Panc1 (cell line): ENCODE measurements at regions not wholly inside any gene's neighbourhood (a gene's known extent, or its start where the extent isn't known, plus 50 kb on each side); places are given as distances from the start of the nearest gene placed in this dataset.

Source experiments
- ATAC-seq: fragments of 200-7000 bp; cut with Tn5 transposase; 2 replicates; pipeline ENCODE4 v1.9.1; 2020; ENCODE audit warnings: mild to moderate bottlenecking, moderate library complexity
- BruUV-seq: library from RNA; stranded (reverse); fragments of 400-500 nt; replicated peaks from 2 replicates; lab custom pipeline; 2021; lab: Mats Ljungman, UMichigan
- CTCF ChIA-PET: fragments of 300-600 bp; sonication (Branson Sonifier 250); formaldehyde crosslinking; loops from one replicate; lab custom pipeline; 2022; ENCODE audit warnings: antibody characterized with exemption; lab: Charles Lee
- POLR2A ChIA-PET: fragments of 300-600 bp; sonication (Branson Sonifier 250); formaldehyde crosslinking; loops from one replicate; lab custom pipeline; 2022; ENCODE audit warnings: antibody characterized with exemption; lab: Charles Lee
- DNase-seq: peaks from one replicate; pipeline ENCODE4 v3.0.0-alpha.2; 2010; ENCODE audit warnings: low read depth, low spot score
- H3K27ac ChIP-seq: 2 replicates; pipeline ENCODE4 v1.5.1; 2011; ENCODE audit warnings: mild to moderate bottlenecking, low read length, inconsistent platforms
- H3K27me3 ChIP-seq: fragments of 200-500 bp; sonication (Bioruptor generic); 2 replicates; pipeline ENCODE4 v1.6.0; 2014; ENCODE audit warnings: low read length, inconsistent platforms; ENCODE audit not compliant: control insufficient read depth, insufficient read depth
- H3K36me3 ChIP-seq: fragments of 200-500 bp; sonication (Bioruptor generic); 2 replicates; pipeline ENCODE4 v1.5.1; 2014; ENCODE audit warnings: inconsistent platforms, mild to moderate bottlenecking, low read length, moderate library complexity; ENCODE audit not compliant: control insufficient read depth, insufficient read depth
- H3K4me1 ChIP-seq: 2 replicates; pipeline ENCODE4 v1.5.1; 2011; ENCODE audit warnings: inconsistent platforms, mild to moderate bottlenecking, low read length, moderate library complexity; ENCODE audit not compliant: control insufficient read depth, insufficient read depth
- H3K4me3 ChIP-seq, 2 experiments: 2 replicates each; pipeline ENCODE4 v1.5.1; 2011 to 2012; ENCODE audit warnings: low read depth in 2 of 2, low read length in 2 of 2, mild to moderate bottlenecking in 2 of 2, inconsistent platforms in 1 of 2, moderate library complexity in 1 of 2
- H3K9me3 ChIP-seq: fragments of 200-500 bp; sonication (Bioruptor generic); 2 replicates; pipeline ENCODE4 v1.5.1; 2014; ENCODE audit warnings: low read depth, mild to moderate bottlenecking, inconsistent platforms, low read length, moderate library complexity; ENCODE audit not compliant: control insufficient read depth, insufficient read depth
- POLR2AphosphoS5 ChIP-seq: IDR thresholded peaks from 2 replicates; pipeline ENCODE4 v1.6.1; 2012; ENCODE audit warnings: mild to moderate bottlenecking, low read depth, low read length, moderate library complexity
- SIN3A ChIP-seq: IDR thresholded peaks from 2 replicates; pipeline ENCODE4 v1.6.1; 2012; ENCODE audit warnings: low read depth, mild to moderate bottlenecking, low read length, moderate library complexity, borderline replicate concordance; ENCODE audit not compliant: insufficient read depth
- TCF7L2 ChIP-seq: IDR thresholded peaks from 2 replicates; pipeline ENCODE4 v1.6.1; 2011; ENCODE audit warnings: mild to moderate bottlenecking, low read depth, low read length, inconsistent platforms
- in situ Hi-C: cut with HindIII; loops from 2 replicates; pipeline ENCODE4 v1.10.0; 2016; ENCODE audit warnings: low sequenced_read_pairs, low pct_unique_long_range_greater_than_20kb
- intact Hi-C: fragments of 100-400 bp; cut with micrococcal nuclease; formaldehyde crosslinking; loops from one replicate; pipeline ENCODE4 v1.10.0; 2022; ENCODE audit not compliant: unreplicated experiment
- TF ChIP-seq, protein P1 (sequence below): fragments of 450-650 bp; IDR thresholded peaks from 2 replicates; pipeline ENCODE4 v1.5.1; 2017; ENCODE audit warnings: mild to moderate bottlenecking
- TF ChIP-seq, protein P2 (sequence below), 2 experiments: IDR thresholded peaks; 2 replicates each; pipeline ENCODE4 v1.6.1; 2011 to 2012; ENCODE audit warnings: low read depth in 2 of 2, control low read depth in 1 of 2, low read length in 1 of 2, mild to moderate bottlenecking in 1 of 2, moderate library complexity in 1 of 2; ENCODE audit not compliant: insufficient read depth in 1 of 2

DNA sequence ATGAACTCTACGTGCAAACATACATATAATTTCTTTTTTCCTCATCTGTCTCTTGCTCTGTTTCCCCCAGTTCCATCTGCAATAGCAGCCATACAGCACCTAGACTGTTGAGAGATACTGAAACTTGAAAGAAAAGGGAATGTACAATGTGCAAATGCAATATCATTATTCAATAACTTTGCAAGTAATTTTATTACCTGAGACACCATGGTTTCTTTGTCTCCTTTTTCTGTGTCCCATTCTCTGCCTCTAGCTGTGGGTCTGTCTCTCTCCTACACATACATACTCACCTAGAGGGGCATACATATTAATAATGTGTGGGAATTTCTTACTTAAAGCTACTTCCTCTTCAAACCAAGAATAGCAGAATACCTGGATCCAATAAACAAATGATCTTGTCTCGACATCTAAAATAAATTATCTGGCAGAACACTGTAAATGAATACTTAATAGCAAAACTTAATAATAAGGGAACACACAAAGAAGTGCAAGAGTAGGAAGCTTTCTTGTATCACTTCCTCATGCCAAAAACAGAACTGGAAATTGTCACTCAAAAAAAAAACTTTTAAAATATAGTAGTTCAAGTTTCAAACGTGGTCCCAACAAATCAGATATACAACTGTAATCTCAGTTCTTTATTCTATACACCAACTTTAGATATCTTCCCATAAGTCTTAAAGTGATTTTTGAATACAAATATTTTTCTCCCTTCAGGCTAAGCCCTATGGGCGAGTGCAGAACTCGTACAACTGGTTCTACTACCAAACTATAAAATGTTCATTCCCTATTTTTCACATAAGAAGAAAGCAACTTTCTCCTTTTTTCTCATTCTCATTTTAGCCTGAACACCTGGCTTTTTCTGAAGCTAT lies 194.6 kb downstream of the NRIP1 start:
- POLR2A ChIA-PET = no interaction called here
- Histone ChIP-seq H3K27ac (no peak overlapping the region), H3K4me3 (no peak overlapping the region), H3K9me3 (no peaks in the 10 kb centered on the region), H3K27me3 (no peaks in the 10 kb centered on the region), H3K36me3 (no peaks in the 10 kb centered on the region), H3K4me1 (no peaks in the 10 kb centered on the region; the same call in 1 of the 2 replicates)
- BruUV-seq = no TSS peak
- no peak for TF ChIP-seq TCF7L2
- TF ChIP-seq SIN3A = no peak
- TF ChIP-seq, protein P1, sequence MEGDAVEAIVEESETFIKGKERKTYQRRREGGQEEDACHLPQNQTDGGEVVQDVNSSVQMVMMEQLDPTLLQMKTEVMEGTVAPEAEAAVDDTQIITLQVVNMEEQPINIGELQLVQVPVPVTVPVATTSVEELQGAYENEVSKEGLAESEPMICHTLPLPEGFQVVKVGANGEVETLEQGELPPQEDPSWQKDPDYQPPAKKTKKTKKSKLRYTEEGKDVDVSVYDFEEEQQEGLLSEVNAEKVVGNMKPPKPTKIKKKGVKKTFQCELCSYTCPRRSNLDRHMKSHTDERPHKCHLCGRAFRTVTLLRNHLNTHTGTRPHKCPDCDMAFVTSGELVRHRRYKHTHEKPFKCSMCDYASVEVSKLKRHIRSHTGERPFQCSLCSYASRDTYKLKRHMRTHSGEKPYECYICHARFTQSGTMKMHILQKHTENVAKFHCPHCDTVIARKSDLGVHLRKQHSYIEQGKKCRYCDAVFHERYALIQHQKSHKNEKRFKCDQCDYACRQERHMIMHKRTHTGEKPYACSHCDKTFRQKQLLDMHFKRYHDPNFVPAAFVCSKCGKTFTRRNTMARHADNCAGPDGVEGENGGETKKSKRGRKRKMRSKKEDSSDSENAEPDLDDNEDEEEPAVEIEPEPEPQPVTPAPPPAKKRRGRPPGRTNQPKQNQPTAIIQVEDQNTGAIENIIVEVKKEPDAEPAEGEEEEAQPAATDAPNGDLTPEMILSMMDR = no peak
- TF ChIP-seq, protein P2, sequence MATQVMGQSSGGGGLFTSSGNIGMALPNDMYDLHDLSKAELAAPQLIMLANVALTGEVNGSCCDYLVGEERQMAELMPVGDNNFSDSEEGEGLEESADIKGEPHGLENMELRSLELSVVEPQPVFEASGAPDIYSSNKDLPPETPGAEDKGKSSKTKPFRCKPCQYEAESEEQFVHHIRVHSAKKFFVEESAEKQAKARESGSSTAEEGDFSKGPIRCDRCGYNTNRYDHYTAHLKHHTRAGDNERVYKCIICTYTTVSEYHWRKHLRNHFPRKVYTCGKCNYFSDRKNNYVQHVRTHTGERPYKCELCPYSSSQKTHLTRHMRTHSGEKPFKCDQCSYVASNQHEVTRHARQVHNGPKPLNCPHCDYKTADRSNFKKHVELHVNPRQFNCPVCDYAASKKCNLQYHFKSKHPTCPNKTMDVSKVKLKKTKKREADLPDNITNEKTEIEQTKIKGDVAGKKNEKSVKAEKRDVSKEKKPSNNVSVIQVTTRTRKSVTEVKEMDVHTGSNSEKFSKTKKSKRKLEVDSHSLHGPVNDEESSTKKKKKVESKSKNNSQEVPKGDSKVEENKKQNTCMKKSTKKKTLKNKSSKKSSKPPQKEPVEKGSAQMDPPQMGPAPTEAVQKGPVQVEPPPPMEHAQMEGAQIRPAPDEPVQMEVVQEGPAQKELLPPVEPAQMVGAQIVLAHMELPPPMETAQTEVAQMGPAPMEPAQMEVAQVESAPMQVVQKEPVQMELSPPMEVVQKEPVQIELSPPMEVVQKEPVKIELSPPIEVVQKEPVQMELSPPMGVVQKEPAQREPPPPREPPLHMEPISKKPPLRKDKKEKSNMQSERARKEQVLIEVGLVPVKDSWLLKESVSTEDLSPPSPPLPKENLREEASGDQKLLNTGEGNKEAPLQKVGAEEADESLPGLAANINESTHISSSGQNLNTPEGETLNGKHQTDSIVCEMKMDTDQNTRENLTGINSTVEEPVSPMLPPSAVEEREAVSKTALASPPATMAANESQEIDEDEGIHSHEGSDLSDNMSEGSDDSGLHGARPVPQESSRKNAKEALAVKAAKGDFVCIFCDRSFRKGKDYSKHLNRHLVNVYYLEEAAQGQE (IDR thresholded peaks at IDR 0.05; ENCODE audit: insufficient read depth in 1 of 2, low read depth in 2 of 2, low read length in 1 of 2) = no peak
- no peak for TF ChIP-seq POLR2AphosphoS5
- intact Hi-C loops (loop anchor here (10.0 kb wide), 1 partner anchor 195 kb away; the partner anchor contains the start of gene NRIP1), in situ Hi-C loops (no loop called here)
- CTCF ChIA-PET = no interaction called here
- no peak for ATAC-seq
- DNase-seq = no peak

DNA sequence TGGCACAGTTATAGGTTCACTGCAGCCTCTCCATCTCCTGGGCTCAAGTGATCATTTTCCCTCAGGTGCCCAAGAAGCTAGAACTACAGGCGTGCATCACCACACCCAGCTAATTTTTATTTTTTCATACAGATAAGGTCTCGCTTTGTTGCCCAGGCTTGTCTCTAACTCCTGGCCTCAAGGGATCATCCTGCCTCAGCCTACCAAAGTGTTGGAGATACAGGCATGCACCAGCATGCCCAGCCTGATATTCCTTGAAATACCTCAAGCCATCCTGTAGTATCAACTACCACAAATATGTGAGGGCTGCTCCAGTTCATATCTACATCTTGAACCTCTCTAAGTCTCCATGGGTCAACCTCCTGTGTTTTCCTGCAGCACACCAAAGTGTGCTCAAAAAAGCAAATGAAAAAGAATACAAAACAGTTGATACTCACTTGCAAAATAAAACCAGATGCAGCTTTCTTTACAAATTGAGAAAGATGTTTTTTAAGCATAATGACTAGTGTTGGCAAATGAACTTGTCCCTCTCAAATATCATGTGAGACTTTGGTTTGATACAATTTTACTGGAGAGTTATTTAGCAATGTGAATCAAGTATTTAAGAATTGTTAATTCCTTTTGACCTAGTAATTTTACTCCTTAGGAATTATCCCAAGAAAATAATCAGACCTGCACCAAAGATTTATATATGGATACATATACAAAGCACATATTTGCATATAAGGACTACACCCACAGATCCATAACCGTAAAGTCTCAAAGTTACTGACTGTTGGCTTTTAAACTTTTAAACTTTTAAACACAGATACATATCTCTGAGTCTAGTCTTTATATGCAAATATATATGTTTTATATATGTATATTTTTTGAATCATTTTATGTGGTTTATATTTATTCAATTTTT lies 197.7 kb downstream of the NRIP1 start:
- ATAC-seq (no peak), DNase-seq (no peak)
- intact Hi-C loops = no loop called here
- H3K9me3 ChIP-seq = no peaks in the 10 kb centered on the region
- in situ Hi-C loops = no loop called here
- H3K4me3 ChIP-seq = no peak overlapping the region
- no TSS peak for BruUV-seq
- CTCF ChIA-PET = interaction anchor here (0.6 kb wide), 1 partner anchor 474 kb away, joined by 3 read pairs; no protein-coding TSS in a partner anchor
- no peaks in the 10 kb centered on the region for H3K27me3 ChIP-seq
- peaks cover 4% of the 10 kb centered on the region; the same call in 1 of the 2 replicates for H3K4me1 ChIP-seq
- POLR2A ChIA-PET = no interaction called here
- TF ChIP-seq POLR2AphosphoS5 (no peak), TCF7L2 (no peak), SIN3A (no peak)
- TF ChIP-seq, protein P2 (IDR thresholded peaks at IDR 0.05; ENCODE audit: insufficient read depth in 1 of 2, low read depth in 2 of 2, low read length in 1 of 2) = no peak
- TF ChIP-seq, protein P1 = no peak
- H3K27ac ChIP-seq = no peak overlapping the region
- H3K36me3 ChIP-seq = no peaks in the 10 kb centered on the region
